ENCODE measurements at regions not wholly inside any gene's neighbourhood (a gene's known extent, or its start where the extent isn't known, plus 50 kb on each side); places are given as distances from the start of the nearest gene placed in this dataset.

- ATAC-seq: no peak
- no TSS peak for BruUV-seq (replicated peaks)
- no peaks in the 10 kb centered on the region for H3K9me3 ChIP-seq (ENCODE audit: low read length)
- H3K27ac ChIP-seq (ENCODE audit: extremely low read length, insufficient read depth, low read length): no peak overlapping the region
- no peak overlapping the region for H3K4me2 ChIP-seq (ENCODE audit: low read depth, low read length)
- H3K27me3 ChIP-seq (ENCODE audit: control insufficient read depth in 1 of 2, insufficient read depth in 2 of 2, low read length in 2 of 2): no peaks in the 10 kb centered on the region
- H3K9ac ChIP-seq (ENCODE audit: insufficient read depth, low read depth, low read length): no peak overlapping the region
- intact Hi-C loops (cut with micrococcal nuclease; ENCODE audit: unreplicated experiment): no loop called here
- ChIA-PET POLR2A (no interaction called here), CTCF (ENCODE audit: low intra/inter-chr PET ratio, low total read pairs) (no interaction called here)
- no peaks in the 10 kb centered on the region for H3K36me3 ChIP-seq (replicated peaks in 1 of 2; ENCODE audit: control insufficient read depth in 1 of 2, insufficient read depth in 2 of 2, low read length in 2 of 2)
- H2AFZ ChIP-seq (ENCODE audit: low read length): no peak overlapping the region
- no peaks in the 10 kb centered on the region for H3K4me1 ChIP-seq (ENCODE audit: insufficient read depth, low read length)
- no peak for FAIRE-seq
- no peak overlapping the region for H3K4me3 ChIP-seq (replicated peaks in 1 of 3; ENCODE audit: insufficient read depth in 1 of 3, low read depth in 2 of 3, low read length in 3 of 3)
- H3K79me2 ChIP-seq (ENCODE audit: insufficient read depth, low read length): no peaks in the 10 kb centered on the region
- TF ChIP-seq TERF1 (CRISPR knock-in tag; IDR thresholded peaks at IDR 0.05) (no peak), ZC3H4 (CRISPR knock-in tag; IDR thresholded peaks at IDR 0.05; ENCODE audit: borderline replicate concordance) (no peak), RARG (CRISPR knock-in tag; IDR thresholded peaks at IDR 0.05; ENCODE audit: low read depth) (no peak), CERS6 (CRISPR knock-in tag; IDR thresholded peaks at IDR 0.05) (no peak), DNMT3B (CRISPR knock-in tag; conservative IDR thresholded peaks at IDR 0.05) (no peak), ZBTB38 (CRISPR knock-in tag; IDR thresholded peaks at IDR 0.05) (no peak), ZNF614 (CRISPR knock-in tag; IDR thresholded peaks at IDR 0.05; ENCODE audit: borderline replicate concordance) (no peak), ZBTB42 (CRISPR knock-in tag; IDR thresholded peaks at IDR 0.05) (no peak), ZNF503 (CRISPR knock-in tag; IDR thresholded peaks at IDR 0.05) (no peak), ZBTB7B (CRISPR knock-in tag; IDR thresholded peaks at IDR 0.05) (no peak), ZNF160 (CRISPR knock-in tag; IDR thresholded peaks at IDR 0.05) (no peak), SALL2 (CRISPR knock-in tag; IDR thresholded peaks at IDR 0.05) (no peak), BCLAF1 (IDR thresholded peaks at IDR 0.05) (no peak), ZBTB7A (CRISPR knock-in tag; IDR thresholded peaks at IDR 0.05) (no peak)
- DNase-seq (ENCODE audit: low spot score): no peak
- 6% methylated on average over 3 of the region's 3 CpGs for WGBS (ENCODE audit: low lambda C conversion rate)
- H4K20me1 ChIP-seq (ENCODE audit: insufficient read depth, low read length): no peaks in the 10 kb centered on the region
- in situ Hi-C loops (cut with HindIII; ENCODE audit: extremely low pct_ligation_motif_present, low pct_unique_long_range_greater_than_20kb): no loop called here
Observed at GRCh38 chr11:81802591-81802990, 931.1 kb downstream of the FAM181B start.
